ENCODE measurements at regions not wholly inside any gene's neighbourhood (a gene's known extent, or its start where the extent isn't known, plus 50 kb on each side); places are given as distances from the start of the nearest gene placed in this dataset.
"Not testable (repeated sequence)": the region's sequence is repeated elsewhere in the genome, so short reads cannot be mapped to it uniquely, and the experiment has no call there.

GRCh38 chr2:176885661-176886060, 326.9 kb upstream of the HNRNPA3 start:
- DNase-seq, result no peak

DNA sequence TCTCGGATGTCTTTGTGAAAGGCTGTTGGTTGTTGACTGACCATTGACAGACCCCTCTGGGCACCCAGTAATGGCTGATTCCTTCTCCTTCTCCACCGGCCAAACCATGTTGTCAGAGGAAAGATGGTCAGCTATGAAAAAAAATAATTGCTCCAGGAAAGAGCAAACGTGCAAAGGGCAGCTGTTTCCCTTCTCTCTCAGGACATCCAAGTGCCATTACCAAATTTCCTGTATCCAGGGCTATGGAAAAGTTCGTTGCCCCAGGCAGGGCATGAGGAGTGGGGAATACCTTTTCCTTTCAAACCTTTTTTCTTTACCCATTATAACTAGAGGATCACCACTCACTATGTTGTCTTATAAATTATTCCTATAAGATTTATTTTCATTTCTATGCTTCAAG, 321.5 kb upstream of the HNRNPA3 start:
- no peak for DNase-seq

DNA sequence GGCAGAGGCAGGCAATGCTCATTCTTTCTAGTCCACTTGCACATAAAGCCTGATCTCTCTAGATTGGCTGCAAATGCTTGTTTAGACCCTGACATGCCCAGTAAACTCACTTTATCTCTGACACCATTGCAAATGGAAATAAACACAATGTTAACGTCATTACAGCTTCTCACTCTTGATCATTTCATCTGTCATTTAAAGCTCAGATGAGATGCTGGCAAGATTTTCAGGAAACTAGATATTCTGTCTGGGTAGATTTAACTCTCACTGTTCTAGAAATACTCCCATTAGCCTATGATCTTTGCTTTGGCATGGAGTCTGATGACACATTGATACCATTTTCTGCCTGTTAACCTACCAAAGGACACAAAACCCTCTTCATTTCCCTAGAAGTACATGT, 320.7 kb upstream of the HNRNPA3 start:
- DNase-seq, result no peak

GRCh38 chr2:176892676-176893226, 319.8 kb upstream of the HNRNPA3 start:
- DNase-seq, result no peak

DNA sequence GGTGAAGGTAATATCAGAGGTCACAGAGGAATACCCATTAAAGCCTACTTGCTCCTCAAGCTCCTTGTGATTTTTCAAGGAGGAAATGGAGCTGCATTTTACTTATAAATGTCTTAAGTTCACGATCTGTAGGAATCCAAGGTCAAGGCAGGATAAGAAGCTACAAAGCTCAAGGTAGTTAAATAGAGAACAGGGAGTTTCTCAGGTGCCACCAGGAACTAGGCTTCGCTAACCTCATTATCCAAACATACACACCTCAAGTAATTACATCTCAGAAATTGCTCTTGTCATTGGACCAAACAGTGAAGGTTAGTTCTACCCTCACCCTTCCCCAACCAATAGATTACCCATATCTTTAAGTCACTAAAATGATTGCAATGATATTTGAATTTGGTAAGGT, 317.4 kb upstream of the HNRNPA3 start:
- DNase-seq, result no peak

- DNase-seq, result no peak
These were observed 310.1 kb upstream of the HNRNPA3 start for GRCh38 chr2:176902454-176902853.

DNA sequence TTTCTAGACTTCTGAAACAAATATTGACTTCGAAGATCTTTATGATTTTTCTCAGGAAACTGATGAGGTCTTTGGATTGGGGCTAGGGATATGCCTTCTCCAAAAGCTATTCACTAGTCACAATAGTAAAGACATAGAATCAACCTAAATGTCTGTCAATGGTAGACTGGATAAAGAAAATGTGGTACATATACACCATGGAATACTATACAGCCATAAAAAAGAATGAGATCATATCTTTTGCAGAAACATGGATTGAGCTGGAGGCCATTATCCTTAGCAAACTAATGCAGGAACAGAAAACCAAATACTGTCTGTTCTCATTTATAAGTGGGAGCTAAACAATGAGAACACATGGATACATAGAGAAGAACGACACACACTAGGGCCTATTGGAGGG, 308.5 kb upstream of the HNRNPA3 start:
- DNase-seq, result not testable (repeated sequence)

GRCh38 chr2:176907341-176907740, 305.3 kb upstream of the HNRNPA3 start:
- no peak for DNase-seq

DNA sequence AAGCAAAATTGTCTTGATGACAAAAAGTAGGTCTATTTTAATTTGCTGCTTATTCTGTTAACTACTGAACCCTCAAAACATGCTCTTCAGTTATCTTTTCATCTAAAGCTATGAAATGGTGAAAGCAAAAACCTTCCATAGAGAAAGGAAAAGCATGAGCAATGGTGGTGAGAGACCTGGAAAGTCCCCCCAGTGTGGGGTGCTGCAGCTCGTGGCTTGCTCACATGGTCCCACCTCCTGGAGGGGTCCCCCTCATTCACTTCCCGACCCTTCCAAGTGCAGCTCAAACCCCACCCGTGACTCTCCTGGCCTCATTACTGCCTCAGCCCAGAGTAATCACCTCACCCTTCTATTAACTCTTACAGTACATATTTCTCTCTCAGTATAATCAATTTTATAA, 301.8 kb upstream of the HNRNPA3 start:
- DNase-seq, result no peak

DNA sequence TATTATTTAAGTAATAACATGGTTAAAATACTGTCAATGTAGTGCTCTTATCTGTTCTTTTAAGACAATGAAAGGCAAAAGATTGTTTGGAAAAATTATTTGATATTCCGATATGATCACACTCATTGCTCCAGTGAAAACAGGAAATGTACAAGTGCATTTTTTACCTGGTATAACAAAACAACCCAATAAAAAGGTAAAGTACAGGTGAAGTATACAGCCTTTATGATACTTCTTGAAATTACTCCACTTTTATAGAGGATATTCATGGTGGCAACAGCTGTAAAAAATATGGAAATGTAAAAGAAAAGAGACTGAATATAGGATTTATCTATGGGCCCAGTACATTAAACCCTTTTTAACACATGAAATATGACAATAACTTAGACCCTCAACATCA, 298.6 kb upstream of the HNRNPA3 start:
- DNase-seq, result no peak

- no peak for DNase-seq
These were observed 298.2 kb upstream of the HNRNPA3 start for GRCh38 chr2:176914371-176914770.

DNA sequence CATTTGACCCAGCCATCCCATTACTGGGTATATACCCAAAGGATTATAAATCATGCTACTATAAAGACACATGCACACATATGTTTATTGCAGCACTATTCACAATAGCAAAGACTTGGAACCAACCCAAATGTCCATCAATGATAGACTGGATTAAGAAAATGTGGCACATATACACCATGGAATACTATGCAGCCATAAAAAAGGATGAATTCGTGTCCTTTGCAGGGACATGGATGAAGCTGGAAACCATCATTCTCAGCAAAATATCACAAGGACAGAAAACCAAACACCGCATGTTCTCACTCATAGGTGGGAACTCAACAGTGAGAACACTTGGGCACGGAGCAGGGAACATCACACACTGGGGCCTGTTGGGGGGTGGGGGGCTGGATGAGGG, 290.0 kb upstream of the HNRNPA3 start:
- DNase-seq, result not testable (repeated sequence)

- DNase-seq, result no peak
These were observed 289.4 kb upstream of the HNRNPA3 start for GRCh38 chr2:176923205-176923604.

DNA sequence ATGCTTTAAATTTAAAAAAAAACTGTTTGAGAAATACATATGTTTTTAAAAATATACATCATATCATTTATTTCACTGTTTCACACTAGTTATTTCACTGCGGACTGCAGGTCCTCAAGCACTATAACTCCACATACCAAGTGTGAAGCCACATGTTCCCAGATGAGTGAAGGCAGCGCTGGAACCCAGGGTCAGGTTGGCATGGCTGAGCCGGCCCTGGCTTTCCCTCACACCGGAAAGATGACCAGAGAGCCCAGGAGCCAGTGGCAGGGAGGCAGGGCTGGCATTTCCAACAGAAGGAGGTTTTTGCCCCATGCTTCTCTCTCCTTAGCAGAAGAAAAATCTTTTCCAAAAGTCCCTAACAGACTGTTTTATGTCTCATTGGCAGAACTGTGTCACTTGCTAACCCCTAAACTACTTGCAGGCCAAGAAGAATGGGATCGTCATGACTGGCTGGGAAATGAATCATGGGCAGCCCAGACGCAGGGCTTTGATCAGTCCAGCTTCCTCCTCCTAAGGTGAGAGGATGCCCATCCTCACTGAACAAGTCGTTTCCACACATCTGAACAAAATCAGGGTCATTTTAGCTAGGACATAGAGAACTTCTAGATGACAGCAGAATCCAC, 287.6 kb upstream of the HNRNPA3 start:
- no peak for DNase-seq

- no peak for DNase-seq
These were observed 286.1 kb upstream of the HNRNPA3 start for GRCh38 chr2:176926453-176926852.

- not testable (repeated sequence) for DNase-seq
These were observed 283.2 kb upstream of the HNRNPA3 start for GRCh38 chr2:176929387-176929786.

GRCh38 chr2:176931588-176932563, 280.7 kb upstream of the HNRNPA3 start:
- no peak for DNase-seq

DNA sequence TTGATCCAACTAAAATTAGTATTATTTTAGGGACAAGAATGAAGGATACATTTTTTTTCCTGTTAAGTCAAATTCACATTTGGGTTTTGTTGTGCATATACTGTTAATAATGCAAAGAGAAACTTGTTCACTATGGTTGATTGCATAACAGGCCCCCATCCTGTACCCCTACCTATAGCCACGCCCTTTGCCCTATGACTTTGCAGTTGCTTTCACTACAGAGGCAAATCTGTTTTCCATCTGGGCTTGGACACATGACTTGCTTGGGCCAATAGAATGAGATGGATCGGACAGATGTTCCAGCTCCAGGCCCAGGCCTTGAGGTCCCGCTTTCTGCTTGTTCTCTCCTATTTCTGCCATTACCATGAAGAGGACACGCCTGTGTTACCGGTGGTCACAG, 278.5 kb upstream of the HNRNPA3 start:
- no peak for DNase-seq

DNA sequence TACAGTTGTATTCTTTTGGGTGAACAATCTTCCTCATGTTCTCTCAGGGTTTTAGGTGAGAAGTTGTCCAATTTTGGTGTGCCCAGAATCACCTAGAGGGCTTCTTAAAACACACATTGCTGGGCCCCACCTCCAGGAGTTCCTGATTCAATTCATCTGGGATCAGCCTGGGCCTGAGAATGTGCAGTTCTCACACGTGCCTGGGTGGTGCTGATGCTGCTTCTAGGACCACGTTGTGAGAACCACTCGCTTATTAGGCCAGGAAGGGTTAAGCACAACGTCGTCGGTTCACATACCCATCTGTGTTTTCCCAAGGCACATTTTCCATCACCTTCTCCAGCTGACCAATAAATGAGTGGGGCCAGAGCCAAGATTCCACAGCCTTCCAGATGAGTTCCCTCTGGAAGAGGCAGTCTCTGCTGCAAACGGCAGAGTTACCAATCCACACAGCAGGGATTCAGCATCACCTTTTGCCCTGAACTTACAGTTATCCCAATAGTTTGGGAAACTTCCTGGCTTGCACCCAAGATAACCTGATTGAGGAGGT, 277.7 kb upstream of the HNRNPA3 start:
- no peak for DNase-seq

GRCh38 chr2:176935543-176936102, 277.0 kb upstream of the HNRNPA3 start:
- DNase-seq, result no peak

GRCh38 chr2:176936410-176936809, 276.2 kb upstream of the HNRNPA3 start:
- DNase-seq, result no peak

DNA sequence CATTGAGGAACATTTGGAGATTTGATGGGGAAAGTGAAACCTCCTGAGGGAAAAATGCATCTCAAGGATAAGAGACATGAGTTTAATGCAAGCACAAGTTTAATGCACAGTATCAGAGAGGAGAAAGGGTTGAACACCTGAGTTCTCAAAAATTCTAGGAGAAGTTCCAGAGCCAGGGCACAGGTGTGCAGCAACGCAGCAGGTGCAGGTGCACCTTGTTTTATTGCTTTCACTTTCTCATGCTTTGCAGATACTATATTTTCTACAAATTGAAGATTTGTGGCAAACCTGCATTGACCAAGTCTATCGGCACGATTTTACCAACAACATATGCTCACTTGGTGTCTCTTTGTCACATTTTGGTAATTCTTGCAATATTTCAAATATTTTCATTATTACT, 267.6 kb upstream of the HNRNPA3 start:
- DNase-seq, result no peak

DNA sequence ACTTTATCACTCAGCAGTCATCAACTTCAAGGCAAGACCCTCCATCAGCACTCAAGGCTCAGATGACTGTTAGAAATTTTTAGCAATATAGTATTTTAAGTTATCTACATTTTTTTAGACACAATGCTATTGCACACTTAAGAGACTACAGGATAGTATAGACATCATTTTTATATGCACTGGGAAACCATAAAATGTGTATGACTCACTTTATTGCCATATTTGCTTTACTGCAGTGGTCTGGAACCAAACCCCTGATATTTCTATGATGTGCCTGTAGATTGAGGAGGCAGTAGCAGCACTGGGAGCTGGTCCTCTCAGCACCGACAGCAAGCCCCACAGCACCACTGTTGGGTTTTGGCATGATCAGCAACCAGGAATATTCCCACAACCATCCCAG, 264.8 kb upstream of the HNRNPA3 start:
- DNase-seq, result no peak
